ENCODE measurements at regions not wholly inside any gene's neighbourhood (a gene's known extent, or its start where the extent isn't known, plus 50 kb on each side); places are given as distances from the start of the nearest gene placed in this dataset.
A peak's percentile ranks its signal among the peaks of the same experiment; 100 is the strongest.

DNA sequence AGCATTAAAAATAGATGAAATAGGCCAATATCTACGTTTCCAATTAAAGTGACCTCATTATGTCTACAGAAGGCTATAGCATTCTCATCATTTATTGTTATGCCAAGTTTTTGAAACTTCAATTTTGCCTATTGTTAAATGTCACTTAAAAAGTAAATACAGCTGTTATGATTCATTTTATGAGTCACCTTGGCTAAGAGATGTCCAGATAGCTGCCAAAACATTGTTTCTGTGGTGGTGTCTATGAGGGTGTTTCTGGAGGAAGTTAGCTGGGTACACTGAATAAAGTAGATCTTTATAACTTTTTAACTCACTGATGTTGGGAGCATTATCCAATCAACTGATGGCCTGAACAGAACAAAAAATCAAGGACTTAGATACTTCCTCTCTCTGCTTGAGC lies 1209.7 kb upstream of the PCDH9 start:
- H3K36me3 ChIP-seq (ENCODE audit: low read depth, low read length): no peaks in the 10 kb centered on the region
- peak; percentile 90 for ATAC-seq
- no peaks in the 10 kb centered on the region for H3K79me2 ChIP-seq (ENCODE audit: low read length)
- H3K4me2 ChIP-seq (ENCODE audit: low read length): no peak overlapping the region
- peaks cover 17% of the 10 kb centered on the region for H3K4me1 ChIP-seq (ENCODE audit: insufficient read depth, low read length)
- H3K9ac ChIP-seq (ENCODE audit: low read length): no peak overlapping the region
- DNase-seq: peak; percentile 85
- no peak overlapping the region for H2AFZ ChIP-seq (ENCODE audit: low read length)
- H3K9me3 ChIP-seq (ENCODE audit: low read length): no peaks in the 10 kb centered on the region
- H3K4me3 ChIP-seq (ENCODE audit: low read length): no peak overlapping the region
- no peaks in the 10 kb centered on the region for H3K27me3 ChIP-seq (ENCODE audit: low read length)
- H3K27ac ChIP-seq (ENCODE audit: low read length): no peak overlapping the region
- BruUV-seq (replicated peaks): no TSS peak
- POLR2A ChIA-PET (ENCODE audit: unreplicated experiment): no interaction called here
- CTCF ChIA-PET: no interaction called here
- TF ChIP-seq EZH2phosphoT487 (IDR thresholded peaks at IDR 0.05; ENCODE audit: borderline replicate concordance, low read length) (no peak), EZH2 (IDR thresholded peaks at IDR 0.05; ENCODE audit: low read length, unreplicated experiment) (no peak)
- TF ChIP-seq, protein P1, sequence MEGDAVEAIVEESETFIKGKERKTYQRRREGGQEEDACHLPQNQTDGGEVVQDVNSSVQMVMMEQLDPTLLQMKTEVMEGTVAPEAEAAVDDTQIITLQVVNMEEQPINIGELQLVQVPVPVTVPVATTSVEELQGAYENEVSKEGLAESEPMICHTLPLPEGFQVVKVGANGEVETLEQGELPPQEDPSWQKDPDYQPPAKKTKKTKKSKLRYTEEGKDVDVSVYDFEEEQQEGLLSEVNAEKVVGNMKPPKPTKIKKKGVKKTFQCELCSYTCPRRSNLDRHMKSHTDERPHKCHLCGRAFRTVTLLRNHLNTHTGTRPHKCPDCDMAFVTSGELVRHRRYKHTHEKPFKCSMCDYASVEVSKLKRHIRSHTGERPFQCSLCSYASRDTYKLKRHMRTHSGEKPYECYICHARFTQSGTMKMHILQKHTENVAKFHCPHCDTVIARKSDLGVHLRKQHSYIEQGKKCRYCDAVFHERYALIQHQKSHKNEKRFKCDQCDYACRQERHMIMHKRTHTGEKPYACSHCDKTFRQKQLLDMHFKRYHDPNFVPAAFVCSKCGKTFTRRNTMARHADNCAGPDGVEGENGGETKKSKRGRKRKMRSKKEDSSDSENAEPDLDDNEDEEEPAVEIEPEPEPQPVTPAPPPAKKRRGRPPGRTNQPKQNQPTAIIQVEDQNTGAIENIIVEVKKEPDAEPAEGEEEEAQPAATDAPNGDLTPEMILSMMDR (conservative IDR thresholded peaks at IDR 0.05; ENCODE audit: low read depth, low read length): no peak
- intact Hi-C loops (cut with micrococcal nuclease): loop anchor here (2.0 to 10.0 kb wide), 3 partner anchors 71 to 1135 kb away; no protein-coding TSS in a partner anchor
- no peaks in the 10 kb centered on the region for H4K20me1 ChIP-seq (ENCODE audit: low read length)
- H3K9me2 ChIP-seq (replicated peaks; ENCODE audit: low read length): no peaks in the 10 kb centered on the region
- H3F3A ChIP-seq (ENCODE audit: low read length, unreplicated experiment): no peaks in the 10 kb centered on the region

DNA sequence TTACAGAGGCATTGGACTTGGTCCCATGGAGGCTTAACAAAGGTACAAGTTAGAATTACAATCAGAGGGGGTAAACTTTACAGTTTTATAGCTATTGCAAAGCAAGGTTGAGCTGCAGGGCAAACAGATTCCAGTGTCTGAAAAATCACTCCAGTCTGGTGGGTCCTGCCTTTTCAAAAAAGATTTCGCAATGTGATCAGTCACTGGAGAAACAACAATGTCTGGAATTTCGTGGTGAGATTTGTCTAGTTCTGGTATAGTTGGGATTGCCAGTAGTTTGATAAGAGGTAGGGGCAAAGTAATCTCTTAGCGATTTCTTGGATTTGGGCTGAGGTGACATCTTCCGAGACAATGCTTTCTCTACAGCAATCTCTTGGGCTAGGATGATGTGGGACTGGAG lies 1198.2 kb upstream of the PCDH9 start:
- TF ChIP-seq, protein P1 (conservative IDR thresholded peaks at IDR 0.05; ENCODE audit: low read depth, low read length): no peak
- TF ChIP-seq EZH2 (IDR thresholded peaks at IDR 0.05; ENCODE audit: low read length, unreplicated experiment) (no peak), EZH2phosphoT487 (IDR thresholded peaks at IDR 0.05; ENCODE audit: borderline replicate concordance, low read length) (no peak)
- no peaks in the 10 kb centered on the region for H3F3A ChIP-seq (ENCODE audit: low read length, unreplicated experiment)
- no peak overlapping the region for H3K4me2 ChIP-seq (ENCODE audit: low read length)
- H3K27me3 ChIP-seq (ENCODE audit: low read length): no peaks in the 10 kb centered on the region
- no peaks in the 10 kb centered on the region for H4K20me1 ChIP-seq (ENCODE audit: low read length)
- no peak overlapping the region for H2AFZ ChIP-seq (ENCODE audit: low read length)
- H3K4me1 ChIP-seq (ENCODE audit: insufficient read depth, low read length): no peaks in the 10 kb centered on the region
- no peak overlapping the region for H3K9ac ChIP-seq (ENCODE audit: low read length)
- H3K27ac ChIP-seq (ENCODE audit: low read length): no peak overlapping the region
- CTCF ChIA-PET: no interaction called here
- ATAC-seq (no peak), DNase-seq (peak; percentile 17)
- no TSS peak for BruUV-seq (replicated peaks)
- no peaks in the 10 kb centered on the region for H3K79me2 ChIP-seq (ENCODE audit: low read length)
- no peaks in the 10 kb centered on the region for H3K9me3 ChIP-seq (ENCODE audit: low read length)
- H3K4me3 ChIP-seq (ENCODE audit: low read length): no peak overlapping the region
- POLR2A ChIA-PET (ENCODE audit: unreplicated experiment): no interaction called here
- H3K36me3 ChIP-seq (ENCODE audit: low read depth, low read length): no peaks in the 10 kb centered on the region
- intact Hi-C loops (cut with micrococcal nuclease): no loop called here
- H3K9me2 ChIP-seq (replicated peaks; ENCODE audit: low read length): no peaks in the 10 kb centered on the region

DNA sequence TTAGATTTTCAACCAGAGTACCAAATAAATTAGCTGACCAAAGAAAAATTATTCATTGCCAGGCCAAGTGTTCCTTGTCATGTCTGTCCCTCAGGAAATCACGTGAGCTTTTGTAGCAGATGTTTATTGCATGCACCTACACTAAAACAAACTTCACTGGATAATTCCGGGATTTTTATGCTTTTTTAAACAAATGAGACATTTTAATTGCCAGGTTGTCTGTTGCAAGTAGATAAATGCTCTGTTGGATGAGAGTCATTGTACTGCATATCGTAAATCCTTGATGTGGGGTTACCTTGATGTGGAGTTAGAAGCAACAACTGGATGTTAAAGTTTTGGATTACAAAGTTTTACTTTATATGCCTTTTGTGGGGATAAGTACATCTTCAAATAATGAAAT lies 1187.7 kb upstream of the PCDH9 start:
- BruUV-seq (replicated peaks): no TSS peak
- Histone ChIP-seq H3K27me3 (ENCODE audit: low read length) (no peaks in the 10 kb centered on the region), H3K36me3 (ENCODE audit: low read depth, low read length) (no peaks in the 10 kb centered on the region), H3K4me2 (ENCODE audit: low read length) (no peak overlapping the region), H3K9ac (ENCODE audit: low read length) (no peak overlapping the region), H3K9me3 (ENCODE audit: low read length) (no peaks in the 10 kb centered on the region), H3K27ac (ENCODE audit: low read length) (no peak overlapping the region), H3K79me2 (ENCODE audit: low read length) (no peaks in the 10 kb centered on the region), H3K9me2 (replicated peaks; ENCODE audit: low read length) (no peaks in the 10 kb centered on the region), H3F3A (ENCODE audit: low read length, unreplicated experiment) (no peaks in the 10 kb centered on the region), H3K4me1 (ENCODE audit: insufficient read depth, low read length) (no peaks in the 10 kb centered on the region), H2AFZ (ENCODE audit: low read length) (no peak overlapping the region), H3K4me3 (ENCODE audit: low read length) (no peak overlapping the region), H4K20me1 (ENCODE audit: low read length) (no peaks in the 10 kb centered on the region)
- intact Hi-C loops (cut with micrococcal nuclease): no loop called here
- DNase-seq (no peak), ATAC-seq (no peak)
- CTCF ChIA-PET: no interaction called here
- POLR2A ChIA-PET (ENCODE audit: unreplicated experiment): no interaction called here
- TF ChIP-seq, protein P1 (conservative IDR thresholded peaks at IDR 0.05; ENCODE audit: low read depth, low read length): no peak
- TF ChIP-seq EZH2 (IDR thresholded peaks at IDR 0.05; ENCODE audit: low read length, unreplicated experiment) (no peak), EZH2phosphoT487 (IDR thresholded peaks at IDR 0.05; ENCODE audit: borderline replicate concordance, low read length) (no peak)

All from PC-3 (cell line).